ENCODE measurements at regions not wholly inside any gene's neighbourhood (a gene's known extent, or its start where the extent isn't known, plus 50 kb on each side); places are given as distances from the start of the nearest gene placed in this dataset.
A peak's percentile ranks its signal among the peaks of the same experiment; 100 is the strongest.

- H2AFZ ChIP-seq (replicated peaks; ENCODE audit: low read length, poor library complexity), result no peak overlapping the region
- no CpG with 5 or more reads among the region's 1 CpG for WGBS, 2 experiments (ENCODE audit: extremely low coverage in 2 of 2, insufficient read length in 1 of 2)
- H4K5ac ChIP-seq (ENCODE audit: low read depth, low read length), result peak overlapping the region; percentile 34; the same call in 1 of the 2 replicates
- H3K9me1 ChIP-seq (ENCODE audit: insufficient read depth, low read length), result no peaks in the 10 kb centered on the region
- H3K23ac ChIP-seq (ENCODE audit: low read depth, low read length), result no peak overlapping the region
- no peak for DNase-seq
- no peak overlapping the region for H2AK9ac ChIP-seq (replicated peaks; ENCODE audit: low read depth, low read length, poor library complexity)
- H2AK5ac ChIP-seq (ENCODE audit: low read depth, low read length), result no peak overlapping the region
- H2BK5ac ChIP-seq (ENCODE audit: low read depth, low read length, poor library complexity, severe bottlenecking), result no peak overlapping the region
- no peak overlapping the region; the same call in 1 of the 2 replicates for H3K14ac ChIP-seq (replicated peaks; ENCODE audit: low read depth, low read length)
- no peaks in the 10 kb centered on the region for H3K36me3 ChIP-seq (ENCODE audit: control insufficient read depth, insufficient read depth, low read length)
- BruUV-seq (replicated peaks), result no TSS peak
- H3K9me3 ChIP-seq (ENCODE audit: control insufficient read depth, insufficient read depth, low read length), result no peaks in the 10 kb centered on the region
- H2BK20ac ChIP-seq (ENCODE audit: low read depth, low read length), result no peak overlapping the region
- H3K56ac ChIP-seq (ENCODE audit: extremely low read depth, insufficient read depth, low read length), result no peak overlapping the region
- no peak overlapping the region for H3K4me2 ChIP-seq (ENCODE audit: low read depth, low read length)
- intact Hi-C loops (cut with micrococcal nuclease), result no loop called here
- dilution Hi-C loops (cut with HindIII; ENCODE audit: low sequenced_read_pairs, unreplicated experiment), result no loop called here
- H3K27me3 ChIP-seq (ENCODE audit: control insufficient read depth, insufficient read depth, low read length), result no peaks in the 10 kb centered on the region
- no peak for ATAC-seq (ENCODE audit: low read depth)
- H4K91ac ChIP-seq (ENCODE audit: insufficient read depth, low read depth, low read length), result no peak overlapping the region
- H3K4ac ChIP-seq (ENCODE audit: low read depth, low read length), result no peak overlapping the region
- H3K4me1 ChIP-seq (ENCODE audit: control insufficient read depth, insufficient read depth, low read length), result peaks cover 5% of the 10 kb centered on the region
- no peak overlapping the region for H2BK120ac ChIP-seq (ENCODE audit: low read depth, low read length)
- 0 out of 4 replicates have a peak overlapping the region, but pooled peaks of 1 of the 2 experiments have one; percentile 22 for H4K8ac ChIP-seq (ENCODE audit: low read depth in 2 of 2, low read length in 2 of 2)
- no peak for TF ChIP-seq SMC3 (IDR thresholded peaks at IDR 0.05; ENCODE audit: low read depth, low read length)
- no peak for TF ChIP-seq RFX5 (IDR thresholded peaks at IDR 0.05; ENCODE audit: low read depth, low read length)
- no peak for TF ChIP-seq NFE2L2 (IDR thresholded peaks at IDR 0.05; ENCODE audit: low read depth, low read length)
- no peak for TF ChIP-seq MAFK (IDR thresholded peaks at IDR 0.05; ENCODE audit: low read depth, low read length)
- no peak for TF ChIP-seq USF2 (IDR thresholded peaks at IDR 0.05; ENCODE audit: low read depth, low read length)
- TF ChIP-seq BHLHE40 (IDR thresholded peaks at IDR 0.05; ENCODE audit: low read depth, low read length), result no peak
- H3K27ac ChIP-seq (ENCODE audit: insufficient read depth, low read length), result no peak overlapping the region
- in situ Hi-C loops (cut with MboI; ENCODE audit: low sequenced_read_pairs), result no loop called here
- no peak overlapping the region for H3K9ac ChIP-seq (ENCODE audit: low read depth, low read length)
- POLR2A ChIA-PET (ENCODE audit: unreplicated experiment), result no interaction called here
- CTCF ChIA-PET, result no interaction called here
- H4K20me1 ChIP-seq (ENCODE audit: insufficient read depth, low read length), result no peaks in the 10 kb centered on the region
- H2BK15ac ChIP-seq (ENCODE audit: low read depth, low read length), result peak overlapping the region; percentile 41; the same call in 1 of the 3 replicates
- H3K18ac ChIP-seq (ENCODE audit: low read depth, low read length), result no peak overlapping the region
- H3K79me1 ChIP-seq (ENCODE audit: low read depth in 1 of 2, low read length in 2 of 2), result no peaks in the 10 kb centered on the region
- H3K4me3 ChIP-seq (ENCODE audit: insufficient read depth, low read depth, low read length), result no peak overlapping the region
These were observed 359.9 kb downstream of the OSR1 start for GRCh38 chr2:18998491-18998890.

Data from IMR-90 (cell line).